Loucy (cell line): ENCODE measurements at regions not wholly inside any gene's neighbourhood (a gene's known extent, or its start where the extent isn't known, plus 50 kb on each side); places are given as distances from the start of the nearest gene placed in this dataset.

Experiments
- H2AFZ ChIP-seq: fragments of 200-600 bp; sonication (generic); 2 replicates; pipeline ENCODE4 v1.6.0; 2016; ENCODE audit warnings: antibody characterized with exemption, mild to moderate bottlenecking, low read length, moderate library complexity
- H3F3A ChIP-seq: fragments of 200-600 bp; 2 replicates; pipeline ENCODE4 v1.6.0; 2016; ENCODE audit warnings: antibody characterized with exemption, low read depth, mild to moderate bottlenecking
- H3K27me3 ChIP-seq: fragments of 200-600 bp; sonication (generic); 2 replicates; pipeline ENCODE4 v1.6.1; 2014; ENCODE audit warnings: low read length, mild to moderate bottlenecking; ENCODE audit not compliant: insufficient read depth, poor library complexity, severe bottlenecking
- H3K36me3 ChIP-seq: fragments of 200-600 bp; sonication (generic); 2 replicates; pipeline ENCODE4 v1.6.1; 2016; ENCODE audit warnings: low read length; ENCODE audit not compliant: insufficient read depth
- H3K4me1 ChIP-seq: fragments of 200-600 bp; sonication (generic); 2 replicates; pipeline ENCODE4 v1.5.1; 2014; ENCODE audit warnings: low read length, mild to moderate bottlenecking; ENCODE audit not compliant: insufficient read depth, poor library complexity, severe bottlenecking
- H3K4me2 ChIP-seq: fragments of 200-600 bp; sonication (generic); 2 replicates; pipeline ENCODE4 v1.6.0; 2014; ENCODE audit warnings: antibody characterized with exemption, low read length, low read depth, mild to moderate bottlenecking; ENCODE audit not compliant: poor library complexity, severe bottlenecking
- H3K4me3 ChIP-seq: fragments of 200-600 bp; sonication (generic); 2 replicates; pipeline ENCODE4 v1.5.1; 2014; ENCODE audit warnings: low read length, mild to moderate bottlenecking, mixed read lengths; ENCODE audit not compliant: poor library complexity, severe bottlenecking
- H3K79me2 ChIP-seq: fragments of 200-600 bp; sonication (generic); 2 replicates; pipeline ENCODE4 v1.6.1; 2014; ENCODE audit warnings: low read length; ENCODE audit not compliant: insufficient read depth
- H3K9ac ChIP-seq: fragments of 200-600 bp; sonication (generic); 2 replicates; pipeline ENCODE4 v1.6.0; 2014; ENCODE audit warnings: mild to moderate bottlenecking, low read depth, low read length, moderate library complexity; ENCODE audit not compliant: poor library complexity, severe bottlenecking
- H3K9me2 ChIP-seq: fragments of 200-600 bp; sonication (generic); replicated peaks from 2 replicates; pipeline ENCODE4 v1.6.1; 2016; ENCODE audit warnings: low read depth, low read length, mixed read lengths
- H3K9me3 ChIP-seq: fragments of 200-600 bp; sonication (generic); 2 replicates; pipeline ENCODE4 v1.6.1; 2014; ENCODE audit warnings: mild to moderate bottlenecking, antibody characterized with exemption, low read length, low read depth; ENCODE audit not compliant: insufficient read depth
- H4K20me1 ChIP-seq: fragments of 200-600 bp; sonication (generic); 2 replicates; pipeline ENCODE4 v1.6.0; 2014; ENCODE audit warnings: antibody characterized with exemption, low read length, mild to moderate bottlenecking; ENCODE audit not compliant: insufficient read depth, poor library complexity, severe bottlenecking
- EZH2phosphoT487 ChIP-seq: fragments of 200-600 bp; IDR thresholded peaks from 2 replicates; pipeline ENCODE4 v1.6.1; 2018; ENCODE audit warnings: antibody characterized with exemption, mild to moderate bottlenecking, moderate library complexity, borderline replicate concordance
- TF ChIP-seq, protein P1 (sequence below): fragments of 200-600 bp; sonication (generic); conservative IDR thresholded peaks from 2 replicates; pipeline ENCODE4 v1.5.1; 2014; ENCODE audit warnings: mild to moderate bottlenecking, antibody characterized with exemption, low read length

DNA sequence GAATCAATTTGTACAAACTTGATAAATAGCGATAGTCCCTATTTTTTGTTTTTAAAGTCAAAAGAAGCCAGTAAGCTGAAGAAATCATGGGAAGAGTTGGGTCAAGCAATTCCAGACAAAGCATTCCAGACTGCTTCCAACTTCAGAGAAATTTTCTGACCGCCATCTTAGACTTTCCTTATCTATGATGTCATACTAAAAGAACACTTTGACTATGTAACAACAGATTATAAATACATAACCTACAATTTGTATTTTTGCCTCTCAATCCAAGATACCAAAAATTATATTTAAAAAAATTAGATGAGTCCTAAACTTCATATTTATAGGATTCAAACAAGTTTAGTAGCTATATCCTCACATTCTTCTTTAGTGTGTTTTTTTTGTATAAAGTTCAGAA is 286.2 kb upstream of the KCNH8 start:
- H3K9me2 ChIP-seq: no peaks in the 10 kb centered on the region
- no peaks in the 10 kb centered on the region for H3K4me1 ChIP-seq
- no peaks in the 10 kb centered on the region for H3K27me3 ChIP-seq
- no peak overlapping the region for H3K9ac ChIP-seq
- H2AFZ ChIP-seq: no peak overlapping the region
- no peaks in the 10 kb centered on the region for H4K20me1 ChIP-seq
- TF ChIP-seq EZH2phosphoT487: no peak
- TF ChIP-seq, protein P1, sequence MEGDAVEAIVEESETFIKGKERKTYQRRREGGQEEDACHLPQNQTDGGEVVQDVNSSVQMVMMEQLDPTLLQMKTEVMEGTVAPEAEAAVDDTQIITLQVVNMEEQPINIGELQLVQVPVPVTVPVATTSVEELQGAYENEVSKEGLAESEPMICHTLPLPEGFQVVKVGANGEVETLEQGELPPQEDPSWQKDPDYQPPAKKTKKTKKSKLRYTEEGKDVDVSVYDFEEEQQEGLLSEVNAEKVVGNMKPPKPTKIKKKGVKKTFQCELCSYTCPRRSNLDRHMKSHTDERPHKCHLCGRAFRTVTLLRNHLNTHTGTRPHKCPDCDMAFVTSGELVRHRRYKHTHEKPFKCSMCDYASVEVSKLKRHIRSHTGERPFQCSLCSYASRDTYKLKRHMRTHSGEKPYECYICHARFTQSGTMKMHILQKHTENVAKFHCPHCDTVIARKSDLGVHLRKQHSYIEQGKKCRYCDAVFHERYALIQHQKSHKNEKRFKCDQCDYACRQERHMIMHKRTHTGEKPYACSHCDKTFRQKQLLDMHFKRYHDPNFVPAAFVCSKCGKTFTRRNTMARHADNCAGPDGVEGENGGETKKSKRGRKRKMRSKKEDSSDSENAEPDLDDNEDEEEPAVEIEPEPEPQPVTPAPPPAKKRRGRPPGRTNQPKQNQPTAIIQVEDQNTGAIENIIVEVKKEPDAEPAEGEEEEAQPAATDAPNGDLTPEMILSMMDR: no peak
- H3K4me3 ChIP-seq: no peak overlapping the region
- H3K4me2 ChIP-seq: no peak overlapping the region
- H3K9me3 ChIP-seq: no peaks in the 10 kb centered on the region
- no peaks in the 10 kb centered on the region for H3F3A ChIP-seq
- no peaks in the 10 kb centered on the region for H3K79me2 ChIP-seq
- H3K36me3 ChIP-seq: no peaks in the 10 kb centered on the region

DNA sequence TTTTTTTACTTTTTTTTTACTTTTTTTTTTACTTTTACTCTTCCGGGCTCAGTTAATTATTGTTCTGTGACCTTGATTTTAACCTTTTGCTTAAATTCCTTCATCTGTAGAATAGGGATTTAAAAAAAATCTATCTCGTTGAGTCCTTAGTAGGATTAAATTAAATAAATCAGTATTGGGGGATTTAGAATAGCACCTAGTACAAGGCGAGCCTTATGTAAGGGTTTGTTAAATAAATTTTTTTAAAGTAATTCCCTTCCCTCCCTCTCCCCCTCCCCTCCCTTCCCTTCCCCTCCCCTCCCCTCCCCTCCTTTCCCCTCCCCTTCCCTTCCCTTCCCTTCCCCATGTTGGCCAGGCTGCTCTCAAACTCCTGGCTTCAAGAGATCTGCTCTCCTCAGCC is 287.2 kb upstream of the KCNH8 start:
- Histone ChIP-seq H3K9me2 (no peaks in the 10 kb centered on the region), H3K4me1 (no peaks in the 10 kb centered on the region), H4K20me1 (no peaks in the 10 kb centered on the region), H3K27me3 (no peaks in the 10 kb centered on the region), H3F3A (no peaks in the 10 kb centered on the region), H2AFZ (no peak overlapping the region), H3K36me3 (no peaks in the 10 kb centered on the region), H3K4me2 (no peak overlapping the region), H3K4me3 (no peak overlapping the region), H3K79me2 (no peaks in the 10 kb centered on the region), H3K9ac (no peak overlapping the region), H3K9me3 (no peaks in the 10 kb centered on the region)
- TF ChIP-seq, protein P1: no peak
- no peak for TF ChIP-seq EZH2phosphoT487

DNA sequence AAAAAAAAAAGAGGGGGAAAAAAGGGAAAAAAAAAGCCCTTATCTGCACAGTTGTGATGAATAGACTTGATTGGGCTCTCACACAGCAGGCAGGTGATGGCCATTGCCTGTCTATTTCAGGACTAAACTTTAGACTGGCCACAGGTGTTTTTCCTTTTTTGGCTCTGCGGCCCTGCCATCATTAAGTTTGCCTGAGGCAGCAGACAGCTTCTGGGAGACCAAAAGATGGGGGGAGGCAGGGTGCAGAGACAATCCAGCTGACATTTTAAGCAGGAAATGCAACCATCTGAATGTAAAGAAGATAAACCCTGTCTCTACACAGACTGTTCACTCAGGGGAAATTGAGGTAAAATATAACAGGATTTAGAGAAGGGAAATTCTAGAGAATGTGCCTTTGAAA is 295.0 kb upstream of the KCNH8 start:
- no peak overlapping the region for H3K9ac ChIP-seq
- no peaks in the 10 kb centered on the region for H3K4me1 ChIP-seq
- H3K9me2 ChIP-seq: no peaks in the 10 kb centered on the region
- H4K20me1 ChIP-seq: no peaks in the 10 kb centered on the region
- H3K79me2 ChIP-seq: no peaks in the 10 kb centered on the region
- H3K4me2 ChIP-seq: no peak overlapping the region
- no peaks in the 10 kb centered on the region for H3K36me3 ChIP-seq
- H2AFZ ChIP-seq: peak overlapping the region; percentile 24; the same call in 1 of the 2 replicates
- no peaks in the 10 kb centered on the region for H3K9me3 ChIP-seq
- no peak for TF ChIP-seq EZH2phosphoT487
- TF ChIP-seq, protein P1: no peak
- no peaks in the 10 kb centered on the region for H3F3A ChIP-seq
- H3K4me3 ChIP-seq: no peak overlapping the region
- H3K27me3 ChIP-seq: no peaks in the 10 kb centered on the region
